ENCODE measurements at regions not wholly inside any gene's neighbourhood (a gene's known extent, or its start where the extent isn't known, plus 50 kb on each side); places are given as distances from the start of the nearest gene placed in this dataset.

DNA sequence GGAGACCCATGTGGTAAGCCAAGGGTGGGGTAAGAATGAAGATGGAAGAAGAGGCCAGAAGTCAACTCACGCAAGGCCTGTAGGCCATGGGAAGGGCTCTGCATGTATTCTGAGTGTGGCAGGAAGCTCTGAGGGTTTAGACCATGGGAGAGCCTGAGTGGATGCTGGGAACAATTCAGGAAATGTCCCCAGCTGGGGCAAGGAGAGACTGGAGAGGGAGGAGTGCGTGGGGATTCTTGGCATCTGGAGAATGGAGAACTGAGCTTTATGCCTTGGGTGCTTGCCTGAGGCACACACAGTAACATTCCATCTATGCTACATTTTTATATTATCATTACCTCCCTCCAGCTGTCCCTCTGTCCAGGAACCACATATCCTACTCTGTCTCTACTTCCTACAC, 50.4 kb upstream of the CD82 start:
- H3K9ac ChIP-seq (ENCODE audit: insufficient read depth, low read length): no peak overlapping the region
- no peaks in the 10 kb centered on the region for H3K4me1 ChIP-seq (ENCODE audit: control insufficient read depth, extremely low read depth, insufficient read depth, low read length)
- no peaks in the 10 kb centered on the region for H3K9me3 ChIP-seq (ENCODE audit: control insufficient read depth, insufficient read depth, low read depth, low read length)
- H3K79me2 ChIP-seq (ENCODE audit: control insufficient read depth, insufficient read depth, low read length): no peaks in the 10 kb centered on the region
- H3K27ac ChIP-seq (ENCODE audit: insufficient read depth, low read length): no peak overlapping the region
- no peak overlapping the region for H3K4me2 ChIP-seq (ENCODE audit: extremely low read depth, insufficient read depth, low read length)
- H3K4me3 ChIP-seq (replicated peaks in 1 of 4; ENCODE audit: control extremely low read depth in 1 of 4, insufficient read depth in 1 of 4, low read depth in 3 of 4, low read length in 4 of 4): no peak overlapping the region
- H3K36me3 ChIP-seq (ENCODE audit: control insufficient read depth, insufficient read depth, low read length): no peaks in the 10 kb centered on the region
- no peak overlapping the region for H2AFZ ChIP-seq (ENCODE audit: low read length)
- peaks cover 20% of the 10 kb centered on the region for H3K27me3 ChIP-seq (ENCODE audit: control insufficient read depth, insufficient read depth, low read length)
- no peak for DNase-seq (ENCODE audit: low read depth in 2 of 2)
- H4K20me1 ChIP-seq (ENCODE audit: control insufficient read depth, extremely low read depth, insufficient read depth, low read length): no peaks in the 10 kb centered on the region
- TF ChIP-seq EZH2 (IDR thresholded peaks at IDR 0.05; ENCODE audit: low read length, missing control alignments): no peak
- TF ChIP-seq, protein P1, sequence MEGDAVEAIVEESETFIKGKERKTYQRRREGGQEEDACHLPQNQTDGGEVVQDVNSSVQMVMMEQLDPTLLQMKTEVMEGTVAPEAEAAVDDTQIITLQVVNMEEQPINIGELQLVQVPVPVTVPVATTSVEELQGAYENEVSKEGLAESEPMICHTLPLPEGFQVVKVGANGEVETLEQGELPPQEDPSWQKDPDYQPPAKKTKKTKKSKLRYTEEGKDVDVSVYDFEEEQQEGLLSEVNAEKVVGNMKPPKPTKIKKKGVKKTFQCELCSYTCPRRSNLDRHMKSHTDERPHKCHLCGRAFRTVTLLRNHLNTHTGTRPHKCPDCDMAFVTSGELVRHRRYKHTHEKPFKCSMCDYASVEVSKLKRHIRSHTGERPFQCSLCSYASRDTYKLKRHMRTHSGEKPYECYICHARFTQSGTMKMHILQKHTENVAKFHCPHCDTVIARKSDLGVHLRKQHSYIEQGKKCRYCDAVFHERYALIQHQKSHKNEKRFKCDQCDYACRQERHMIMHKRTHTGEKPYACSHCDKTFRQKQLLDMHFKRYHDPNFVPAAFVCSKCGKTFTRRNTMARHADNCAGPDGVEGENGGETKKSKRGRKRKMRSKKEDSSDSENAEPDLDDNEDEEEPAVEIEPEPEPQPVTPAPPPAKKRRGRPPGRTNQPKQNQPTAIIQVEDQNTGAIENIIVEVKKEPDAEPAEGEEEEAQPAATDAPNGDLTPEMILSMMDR (conservative IDR thresholded peaks at IDR 0.05 in 1 of 2, IDR thresholded peaks at IDR 0.05 in 1 of 2; ENCODE audit: low read depth in 1 of 2, low read length in 2 of 2): no peak

Measured in fibroblast of lung (primary cell).